ENCODE measurements at regions not wholly inside any gene's neighbourhood (a gene's known extent, or its start where the extent isn't known, plus 50 kb on each side); places are given as distances from the start of the nearest gene placed in this dataset.

DNA sequence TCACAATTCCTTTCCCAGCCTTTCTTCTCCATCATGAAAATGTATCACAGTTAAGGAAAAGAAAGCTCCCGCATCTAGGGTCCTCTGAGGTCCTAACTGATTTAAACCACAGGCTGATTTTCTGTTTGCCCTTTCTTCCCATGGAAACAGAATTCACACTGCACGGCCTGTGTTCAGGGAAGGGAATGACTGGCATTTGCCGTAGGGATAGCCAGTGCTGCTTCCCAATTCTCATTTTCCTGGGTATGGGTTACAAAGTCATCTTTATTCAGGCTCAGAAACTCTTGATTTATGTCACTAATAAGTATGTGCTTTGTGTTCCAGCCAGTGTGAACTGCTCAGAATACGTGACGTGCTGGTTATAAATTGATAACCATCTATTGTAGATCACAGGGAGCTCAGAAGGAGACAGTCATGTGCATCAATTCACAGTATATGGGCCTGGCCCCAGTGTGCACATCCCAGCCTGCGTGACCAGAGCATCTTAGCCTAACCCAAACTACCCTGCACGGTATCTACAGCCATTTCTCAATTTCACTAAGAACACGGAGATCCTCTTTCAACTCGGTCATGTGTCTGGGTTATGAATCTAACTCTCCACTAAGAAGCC is 163.3 kb downstream of the LRRC30 start:
- Histone ChIP-seq H4K20me1 (ENCODE audit: insufficient read depth) (no peaks in the 10 kb centered on the region), H3K4me2 (no peak overlapping the region), H3K36me3 (ENCODE audit: insufficient read depth) (no peaks in the 10 kb centered on the region), H3K9ac (no peak overlapping the region), H3K27me3 (ENCODE audit: insufficient read depth, low read depth) (no peaks in the 10 kb centered on the region), H3K27ac (no peak overlapping the region), H3K79me2 (ENCODE audit: insufficient read depth, low read depth) (no peaks in the 10 kb centered on the region), H3K4me3 (IDR thresholded peaks at IDR 0.05; ENCODE audit: insufficient read depth, low read depth, low read length) (no peak overlapping the region), H2AFZ (ENCODE audit: low read depth) (no peak overlapping the region), H3K4me1 (ENCODE audit: low read depth, poor library complexity, severe bottlenecking) (no peaks in the 10 kb centered on the region)
- TF ChIP-seq, protein P1, sequence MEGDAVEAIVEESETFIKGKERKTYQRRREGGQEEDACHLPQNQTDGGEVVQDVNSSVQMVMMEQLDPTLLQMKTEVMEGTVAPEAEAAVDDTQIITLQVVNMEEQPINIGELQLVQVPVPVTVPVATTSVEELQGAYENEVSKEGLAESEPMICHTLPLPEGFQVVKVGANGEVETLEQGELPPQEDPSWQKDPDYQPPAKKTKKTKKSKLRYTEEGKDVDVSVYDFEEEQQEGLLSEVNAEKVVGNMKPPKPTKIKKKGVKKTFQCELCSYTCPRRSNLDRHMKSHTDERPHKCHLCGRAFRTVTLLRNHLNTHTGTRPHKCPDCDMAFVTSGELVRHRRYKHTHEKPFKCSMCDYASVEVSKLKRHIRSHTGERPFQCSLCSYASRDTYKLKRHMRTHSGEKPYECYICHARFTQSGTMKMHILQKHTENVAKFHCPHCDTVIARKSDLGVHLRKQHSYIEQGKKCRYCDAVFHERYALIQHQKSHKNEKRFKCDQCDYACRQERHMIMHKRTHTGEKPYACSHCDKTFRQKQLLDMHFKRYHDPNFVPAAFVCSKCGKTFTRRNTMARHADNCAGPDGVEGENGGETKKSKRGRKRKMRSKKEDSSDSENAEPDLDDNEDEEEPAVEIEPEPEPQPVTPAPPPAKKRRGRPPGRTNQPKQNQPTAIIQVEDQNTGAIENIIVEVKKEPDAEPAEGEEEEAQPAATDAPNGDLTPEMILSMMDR (conservative IDR thresholded peaks at IDR 0.05; ENCODE audit: low read depth, low read length), result no peak

DNA sequence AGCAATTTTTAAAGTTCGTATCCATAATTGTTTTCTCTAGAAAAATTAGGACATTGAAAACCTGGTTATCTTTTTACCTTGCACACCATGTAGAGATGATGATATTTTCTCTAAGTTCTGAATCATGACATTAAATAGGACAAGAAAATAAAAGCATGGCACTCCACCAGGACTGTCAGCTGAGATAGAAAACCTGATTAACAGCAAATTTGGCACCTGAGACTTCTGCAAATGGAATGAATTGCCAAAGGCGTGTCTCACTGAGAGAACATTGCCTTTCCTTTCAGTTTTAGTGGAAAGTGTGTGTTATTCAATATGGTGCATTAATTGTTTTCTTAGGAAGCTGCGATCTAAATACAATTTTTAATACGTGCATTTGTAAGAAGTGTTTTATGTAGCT is 164.7 kb downstream of the LRRC30 start:
- Histone ChIP-seq H4K20me1 (ENCODE audit: insufficient read depth) (no peaks in the 10 kb centered on the region), H3K79me2 (ENCODE audit: insufficient read depth, low read depth) (no peaks in the 10 kb centered on the region), H3K36me3 (ENCODE audit: insufficient read depth) (no peaks in the 10 kb centered on the region), H3K4me1 (ENCODE audit: low read depth, poor library complexity, severe bottlenecking) (no peaks in the 10 kb centered on the region), H3K27me3 (ENCODE audit: insufficient read depth, low read depth) (no peaks in the 10 kb centered on the region), H3K4me3 (IDR thresholded peaks at IDR 0.05; ENCODE audit: insufficient read depth, low read depth, low read length) (no peak overlapping the region), H2AFZ (ENCODE audit: low read depth) (no peak overlapping the region), H3K27ac (no peak overlapping the region), H3K4me2 (no peak overlapping the region), H3K9ac (no peak overlapping the region)
- TF ChIP-seq, protein P1 (conservative IDR thresholded peaks at IDR 0.05; ENCODE audit: low read depth, low read length), result no peak

DNA sequence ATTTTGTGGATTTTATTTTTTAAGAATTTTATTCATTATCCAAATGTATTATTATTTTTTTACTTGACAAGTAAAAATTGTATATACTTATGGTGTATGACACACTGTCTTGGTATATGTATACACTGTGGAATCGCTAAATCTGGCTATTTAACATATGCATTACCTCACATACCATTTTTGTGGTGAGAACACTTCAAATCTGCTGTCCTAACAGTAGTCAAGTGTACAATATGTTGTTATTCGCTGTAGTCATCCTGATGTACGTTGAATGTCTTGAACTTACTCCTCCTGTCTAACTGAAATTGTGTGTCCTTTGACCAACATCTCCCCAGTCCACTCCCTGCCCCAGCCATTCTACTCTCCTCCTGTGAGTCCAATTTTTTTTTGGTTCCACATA is 153.2 kb upstream of the PTPRM start:
- TF ChIP-seq, protein P1 (conservative IDR thresholded peaks at IDR 0.05; ENCODE audit: low read depth, low read length), result no peak
- Histone ChIP-seq H3K9ac (no peak overlapping the region), H3K4me1 (ENCODE audit: low read depth, poor library complexity, severe bottlenecking) (no peaks in the 10 kb centered on the region), H3K27ac (no peak overlapping the region), H3K36me3 (ENCODE audit: insufficient read depth) (no peaks in the 10 kb centered on the region), H2AFZ (ENCODE audit: low read depth) (no peak overlapping the region), H4K20me1 (ENCODE audit: insufficient read depth) (no peaks in the 10 kb centered on the region), H3K27me3 (ENCODE audit: insufficient read depth, low read depth) (no peaks in the 10 kb centered on the region), H3K79me2 (ENCODE audit: insufficient read depth, low read depth) (no peaks in the 10 kb centered on the region), H3K4me2 (no peak overlapping the region), H3K4me3 (IDR thresholded peaks at IDR 0.05; ENCODE audit: insufficient read depth, low read depth, low read length) (no peak overlapping the region)

DNA sequence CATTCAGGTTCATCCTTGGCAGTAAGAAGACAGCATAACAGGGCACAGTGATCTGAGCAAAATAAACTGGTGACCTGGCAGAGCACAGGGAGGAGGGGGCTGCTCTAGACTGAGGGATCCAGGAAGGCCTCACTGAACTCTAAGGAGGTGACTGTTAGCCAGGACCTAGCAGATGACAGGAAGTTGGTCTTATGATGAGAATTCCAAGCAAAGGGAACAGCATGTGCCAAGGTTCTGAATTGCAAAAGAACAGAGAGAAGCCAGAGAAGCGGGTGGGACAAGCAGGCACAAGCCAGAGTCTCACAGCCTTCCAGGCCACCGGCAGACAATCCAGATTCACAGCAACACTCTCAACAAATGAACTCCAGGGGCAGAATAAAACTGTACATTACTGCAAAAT is 152.7 kb upstream of the PTPRM start:
- H3K4me3 ChIP-seq (IDR thresholded peaks at IDR 0.05; ENCODE audit: insufficient read depth, low read depth, low read length), result no peak overlapping the region
- H3K4me1 ChIP-seq (ENCODE audit: low read depth, poor library complexity, severe bottlenecking), result no peaks in the 10 kb centered on the region
- H3K27ac ChIP-seq, result no peak overlapping the region
- H3K79me2 ChIP-seq (ENCODE audit: insufficient read depth, low read depth), result no peaks in the 10 kb centered on the region
- no peak overlapping the region for H2AFZ ChIP-seq (ENCODE audit: low read depth)
- no peak overlapping the region for H3K4me2 ChIP-seq
- no peak overlapping the region for H3K9ac ChIP-seq
- no peaks in the 10 kb centered on the region for H4K20me1 ChIP-seq (ENCODE audit: insufficient read depth)
- TF ChIP-seq, protein P1 (conservative IDR thresholded peaks at IDR 0.05; ENCODE audit: low read depth, low read length), result no peak
- H3K36me3 ChIP-seq (ENCODE audit: insufficient read depth), result no peaks in the 10 kb centered on the region
- H3K27me3 ChIP-seq (ENCODE audit: insufficient read depth, low read depth), result no peaks in the 10 kb centered on the region

Data from KMS-11 (cell line).